Trophoblast cell (in vitro differentiated cells and primary cell): ENCODE measurements at regions not wholly inside any gene's neighbourhood (a gene's known extent, or its start where the extent isn't known, plus 50 kb on each side); places are given as distances from the start of the nearest gene placed in this dataset.
A peak's percentile ranks its signal among the peaks of the same experiment; 100 is the strongest.

Source experiments
- DNase-seq, 2 donors: peaks; one replicate each; pipeline ENCODE4 v3.0.0-alpha.2; 2016
- H2AFZ ChIP-seq: 2 replicates; pipeline ENCODE4 v1.6.1; 2013; ENCODE audit warnings: low read length, moderate library complexity, mild to moderate bottlenecking; ENCODE audit not compliant: insufficient read depth, poor library complexity
- H2AK5ac ChIP-seq: 2 replicates; pipeline ENCODE4 v1.6.1; 2013; ENCODE audit warnings: mild to moderate bottlenecking, low read length
- H2BK120ac ChIP-seq: 2 replicates; pipeline ENCODE4 v1.6.1; 2013; ENCODE audit warnings: low read length, mild to moderate bottlenecking, moderate library complexity; ENCODE audit not compliant: insufficient read depth, poor library complexity
- H2BK12ac ChIP-seq: 2 replicates; pipeline ENCODE4 v1.6.1; 2013; ENCODE audit warnings: mild to moderate bottlenecking, low read length, moderate library complexity
- H2BK5ac ChIP-seq: 2 replicates; pipeline ENCODE4 v1.6.1; 2013; ENCODE audit warnings: low read length, low read depth, moderate library complexity, mild to moderate bottlenecking; ENCODE audit not compliant: poor library complexity
- H3K14ac ChIP-seq: 2 replicates; pipeline ENCODE4 v1.6.1; 2013; ENCODE audit warnings: mild to moderate bottlenecking, low read length
- H3K18ac ChIP-seq: 2 replicates; pipeline ENCODE4 v1.6.1; 2013; ENCODE audit warnings: mild to moderate bottlenecking, low read length
- H3K23ac ChIP-seq: 2 replicates; pipeline ENCODE4 v1.6.1; 2013; ENCODE audit warnings: low read length
- H3K27ac ChIP-seq: 2 replicates; pipeline ENCODE4 v1.5.1; 2013; ENCODE audit warnings: low read depth, mild to moderate bottlenecking, inconsistent platforms, low read length, moderate library complexity
- H3K27me3 ChIP-seq: 2 replicates; pipeline ENCODE4 v1.6.1; 2013; ENCODE audit warnings: inconsistent platforms, mild to moderate bottlenecking, low read length, moderate library complexity; ENCODE audit not compliant: insufficient read depth
- H3K36me3 ChIP-seq, 2 experiments: 1 replicate in 1 of 2; 2 replicates in 1 of 2; pipeline ENCODE4 v1.6.1; 2013; ENCODE audit warnings: low read length in 2 of 2, mild to moderate bottlenecking in 2 of 2, moderate library complexity in 1 of 2; ENCODE audit not compliant: insufficient read depth in 2 of 2, control insufficient read depth in 1 of 2
- H3K4ac ChIP-seq: 2 replicates; pipeline ENCODE4 v1.6.1; 2013; ENCODE audit warnings: low read depth, mild to moderate bottlenecking, low read length, moderate library complexity
- H3K4me1 ChIP-seq, 2 experiments: 1 replicate in 1 of 2; 2 replicates in 1 of 2; pipeline ENCODE4 v1.6.1; 2013; ENCODE audit warnings: low read length in 2 of 2, mild to moderate bottlenecking in 2 of 2, moderate library complexity in 1 of 2; ENCODE audit not compliant: insufficient read depth in 2 of 2, control insufficient read depth in 1 of 2
- H3K4me2 ChIP-seq: 2 replicates; pipeline ENCODE4 v1.6.1; 2013; ENCODE audit warnings: inconsistent platforms, mild to moderate bottlenecking, low read length, moderate library complexity
- H3K4me3 ChIP-seq: 2 replicates; pipeline ENCODE4 v1.5.1; 2013; ENCODE audit warnings: mild to moderate bottlenecking, low read depth, low read length, inconsistent platforms
- H3K79me1 ChIP-seq: one replicate; pipeline ENCODE4 v1.6.1; 2013; ENCODE audit warnings: low read length
- H3K79me2 ChIP-seq: 2 replicates; pipeline ENCODE4 v1.6.1; 2013; ENCODE audit warnings: low read length, mild to moderate bottlenecking; ENCODE audit not compliant: control insufficient read depth, insufficient read depth, poor library complexity
- H3K9ac ChIP-seq: 2 replicates; pipeline ENCODE4 v1.6.1; 2013; ENCODE audit warnings: mild to moderate bottlenecking, low read length
- H3K9me3 ChIP-seq: 2 replicates; pipeline ENCODE4 v1.6.1; 2013; ENCODE audit warnings: low read depth, mild to moderate bottlenecking, control low read depth, inconsistent platforms, low read length; ENCODE audit not compliant: insufficient read depth
- H4K12ac ChIP-seq: 2 replicates; pipeline ENCODE4 v1.6.1; 2013; ENCODE audit warnings: low read depth, mild to moderate bottlenecking, low read length, moderate library complexity
- H4K8ac ChIP-seq: 2 replicates; pipeline ENCODE4 v1.6.1; 2013; ENCODE audit warnings: low read depth, mild to moderate bottlenecking, low read length, moderate library complexity
- H4K91ac ChIP-seq: one replicate; pipeline ENCODE4 v1.6.1; 2013; ENCODE audit warnings: low read depth, mild to moderate bottlenecking, low read length, moderate library complexity
- WGBS: extraction: QIAGEN DNeasy Blood & Tissue Kit; methylation state at CpG from one replicate; pipeline ENCODE4 v1.1.7; 2013; ENCODE audit warnings: missing lambda C conversion rate; ENCODE audit not compliant: insufficient read length, insufficient coverage; ENCODE audit errors: extremely low coverage; 5-methylcytosine and 5-hydroxymethylcytosine counted together

DNA sequence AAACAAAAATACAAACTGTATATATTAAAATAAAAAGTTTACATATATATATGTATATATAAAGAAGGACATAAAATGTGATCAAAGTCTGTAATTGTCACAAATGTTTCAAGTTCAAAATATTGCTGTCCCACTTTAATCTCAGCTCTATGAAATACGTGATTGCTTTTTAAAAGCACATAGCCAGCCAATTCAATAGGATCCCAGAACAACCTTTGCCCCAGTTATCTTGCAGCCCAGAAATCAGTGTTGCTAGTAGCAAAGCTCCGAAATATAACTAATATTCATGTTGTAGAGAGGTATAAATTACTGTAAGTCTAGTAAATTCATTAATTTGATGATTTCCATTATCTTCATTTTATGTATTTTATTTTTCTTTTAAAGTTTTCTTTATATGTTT, 114.6 kb downstream of the ELOVL4 start:
- H3K79me1 ChIP-seq, result peaks cover 18% of the 10 kb centered on the region
- WGBS, result no CpG with 5 or more reads among the region's 2 CpGs
- no peaks in the 10 kb centered on the region for H3K9me3 ChIP-seq
- no peak overlapping the region for H3K4ac ChIP-seq
- H2BK5ac ChIP-seq, result peak overlapping the region; percentile 96
- H3K9ac ChIP-seq, result no peak overlapping the region
- no peak overlapping the region for H3K4me2 ChIP-seq
- no peak overlapping the region for H4K8ac ChIP-seq
- H3K23ac ChIP-seq, result no peak overlapping the region
- H3K79me2 ChIP-seq, result no peaks in the 10 kb centered on the region
- peak overlapping the region; percentile 76 for H4K91ac ChIP-seq
- H2BK12ac ChIP-seq, result no peak overlapping the region
- H3K4me3 ChIP-seq, result no peak overlapping the region
- no peak overlapping the region for H2AFZ ChIP-seq
- peak overlapping the region; percentile 84 for H3K27ac ChIP-seq
- DNase-seq, result no peak
- no peak overlapping the region for H3K14ac ChIP-seq
- no peaks in the 10 kb centered on the region for H3K4me1 ChIP-seq
- no peaks in the 10 kb centered on the region for H3K36me3 ChIP-seq
- no peak overlapping the region for H2AK5ac ChIP-seq
- no peak overlapping the region for H3K18ac ChIP-seq
- no peaks in the 10 kb centered on the region for H3K27me3 ChIP-seq
- H4K12ac ChIP-seq, result no peak overlapping the region
- peak overlapping the region; percentile 96 for H2BK120ac ChIP-seq

DNA sequence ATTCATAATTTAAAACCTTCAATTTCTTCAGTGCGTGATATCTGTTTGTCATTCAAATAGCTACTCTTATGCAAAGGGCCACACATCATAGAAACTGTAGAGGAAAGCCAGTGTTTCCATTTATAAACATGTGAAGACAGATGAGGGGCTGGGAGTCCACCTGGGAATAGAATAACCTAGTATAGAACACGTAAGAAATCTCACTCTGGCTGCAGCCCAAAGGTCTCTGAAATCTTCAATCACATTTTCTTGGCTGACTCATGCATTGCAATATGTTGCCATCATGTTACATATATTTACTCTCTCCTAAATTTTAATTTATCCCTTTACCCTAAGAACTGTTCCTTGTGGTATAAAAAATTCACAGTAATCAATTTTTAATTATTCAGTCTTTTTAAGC, 123.2 kb downstream of the ELOVL4 start:
- peaks cover 0 to 5% of the 10 kb centered on the region in 2 experiments for H3K4me1 ChIP-seq

DNA sequence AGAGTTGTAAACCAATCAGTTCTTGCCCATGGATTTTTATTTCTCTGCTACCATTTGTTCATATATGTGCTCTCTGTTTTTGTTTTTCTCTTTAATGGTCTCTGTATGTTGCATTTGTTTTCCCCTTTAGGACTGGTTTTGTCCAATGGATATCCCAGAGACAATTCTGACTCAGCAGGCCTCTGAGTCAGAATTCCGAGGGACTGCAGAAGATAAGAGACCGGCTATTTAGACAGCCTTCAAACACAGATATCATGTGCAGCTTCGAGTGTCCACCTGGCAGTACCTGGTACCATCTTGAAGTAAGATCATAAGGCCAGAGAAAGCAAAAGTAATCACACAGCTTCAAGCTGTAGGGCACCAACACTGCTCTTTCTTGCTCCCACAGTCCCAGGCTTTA, 125.5 kb downstream of the ELOVL4 start:
- peaks cover 0 to 5% of the 10 kb centered on the region in 2 experiments for H3K4me1 ChIP-seq
- no peak overlapping the region for H3K4ac ChIP-seq
- no peak overlapping the region for H4K91ac ChIP-seq
- WGBS, result no CpG with 5 or more reads among the region's 3 CpGs
- H3K79me1 ChIP-seq, result peaks cover 3% of the 10 kb centered on the region
- no peaks in the 10 kb centered on the region for H3K9me3 ChIP-seq
- no peak overlapping the region for H2AFZ ChIP-seq
- no peak overlapping the region for H4K12ac ChIP-seq
- no peak overlapping the region for H4K8ac ChIP-seq
- peak in 1 of 2 donors; percentile 54 for DNase-seq
- no peak overlapping the region for H3K4me3 ChIP-seq
- H2BK5ac ChIP-seq, result peak overlapping the region; percentile 12
- H3K9ac ChIP-seq, result no peak overlapping the region
- H3K14ac ChIP-seq, result no peak overlapping the region
- no peak overlapping the region for H2AK5ac ChIP-seq
- peak overlapping the region; percentile 51 for H2BK12ac ChIP-seq
- H3K27ac ChIP-seq, result peak overlapping the region; percentile 26
- H3K79me2 ChIP-seq, result no peaks in the 10 kb centered on the region
- no peaks in the 10 kb centered on the region for H3K27me3 ChIP-seq
- no peak overlapping the region for H3K4me2 ChIP-seq
- no peak overlapping the region for H3K18ac ChIP-seq
- H3K23ac ChIP-seq, result no peak overlapping the region
- no peaks in the 10 kb centered on the region for H3K36me3 ChIP-seq
- H2BK120ac ChIP-seq, result no peak overlapping the region

More for the DNA sequence above, 123.2 kb downstream of the ELOVL4 start:
- Histone ChIP-seq H4K8ac (no peak overlapping the region), H2BK5ac (no peak overlapping the region), H3K36me3 (no peaks in the 10 kb centered on the region), H4K12ac (no peak overlapping the region), H3K27ac (no peak overlapping the region), H4K91ac (no peak overlapping the region), H2AK5ac (no peak overlapping the region), H3K4ac (no peak overlapping the region), H2AFZ (no peak overlapping the region), H2BK120ac (no peak overlapping the region), H3K4me2 (no peak overlapping the region), H3K9me3 (no peaks in the 10 kb centered on the region), H3K14ac (no peak overlapping the region), H3K9ac (no peak overlapping the region), H3K79me1 (peaks cover 3% of the 10 kb centered on the region), H3K18ac (no peak overlapping the region), H3K4me3 (no peak overlapping the region), H3K23ac (no peak overlapping the region), H2BK12ac (no peak overlapping the region), H3K27me3 (no peaks in the 10 kb centered on the region), H3K79me2 (no peaks in the 10 kb centered on the region)
- no CpG with 5 or more reads among the region's 2 CpGs for WGBS
- peak in 1 of 2 donors; percentile 23 for DNase-seq

DNA sequence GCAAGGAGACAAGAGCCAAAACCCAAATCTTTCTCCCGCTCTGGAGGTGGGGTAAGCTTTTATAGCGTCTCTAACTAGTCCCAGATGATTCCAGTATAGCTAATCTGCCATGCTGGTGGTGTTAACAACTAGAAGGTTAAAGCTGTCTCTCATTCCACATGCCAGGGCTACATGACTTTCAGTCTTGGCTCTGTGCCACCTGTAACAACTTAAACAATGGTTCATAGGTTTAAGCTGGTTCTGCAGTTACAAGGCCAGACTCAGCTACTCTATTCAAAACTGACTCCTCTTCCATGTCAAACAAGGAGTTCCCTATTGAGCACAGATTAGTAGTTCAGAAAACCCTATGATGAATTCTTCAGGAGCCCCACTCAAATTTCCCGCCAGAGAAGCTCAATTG, 128.9 kb downstream of the ELOVL4 start:
- Histone ChIP-seq H3K36me3 (no peaks in the 10 kb centered on the region), H3K4me2 (no peak overlapping the region), H3K27me3 (no peaks in the 10 kb centered on the region), H2BK5ac (no peak overlapping the region), H3K23ac (no peak overlapping the region), H2AK5ac (no peak overlapping the region), H3K4ac (no peak overlapping the region), H3K79me1 (peaks cover 7% of the 10 kb centered on the region), H3K9ac (no peak overlapping the region), H3K79me2 (no peaks in the 10 kb centered on the region), H3K18ac (no peak overlapping the region), H2BK120ac (no peak overlapping the region), H3K14ac (no peak overlapping the region), H3K9me3 (no peaks in the 10 kb centered on the region), H4K8ac (no peak overlapping the region), H3K4me1 (peaks cover 0 to 5% of the 10 kb centered on the region in 2 experiments), H3K27ac (no peak overlapping the region), H2BK12ac (no peak overlapping the region), H2AFZ (no peak overlapping the region), H4K12ac (no peak overlapping the region), H4K91ac (no peak overlapping the region), H3K4me3 (no peak overlapping the region)
- WGBS, result no CpG with 5 or more reads among the region's 3 CpGs
- no peak for DNase-seq
